ENCODE measurements at regions not wholly inside any gene's neighbourhood (a gene's known extent, or its start where the extent isn't known, plus 50 kb on each side); places are given as distances from the start of the nearest gene placed in this dataset.

GRCh38 chr15:35151782-35152181, 66.7 kb upstream of the NANOGP8 start:
- DNase-seq, result no peak

- DNase-seq, result no peak
Measured at GRCh38 chr15:35151381-35151780, 66.3 kb upstream of the NANOGP8 start.

GRCh38 chr15:35150361-35150760, 65.3 kb upstream of the NANOGP8 start:
- peak; percentile 15 for DNase-seq

GRCh38 chr15:35145336-35145735, 60.2 kb upstream of the NANOGP8 start:
- no peak for DNase-seq

- DNase-seq, result no peak
Measured at GRCh38 chr15:35142578-35142977, 57.5 kb upstream of the NANOGP8 start.

- peak; percentile 25 for DNase-seq
Measured at GRCh38 chr15:35141743-35142471, 56.8 kb upstream of the NANOGP8 start.

DNA sequence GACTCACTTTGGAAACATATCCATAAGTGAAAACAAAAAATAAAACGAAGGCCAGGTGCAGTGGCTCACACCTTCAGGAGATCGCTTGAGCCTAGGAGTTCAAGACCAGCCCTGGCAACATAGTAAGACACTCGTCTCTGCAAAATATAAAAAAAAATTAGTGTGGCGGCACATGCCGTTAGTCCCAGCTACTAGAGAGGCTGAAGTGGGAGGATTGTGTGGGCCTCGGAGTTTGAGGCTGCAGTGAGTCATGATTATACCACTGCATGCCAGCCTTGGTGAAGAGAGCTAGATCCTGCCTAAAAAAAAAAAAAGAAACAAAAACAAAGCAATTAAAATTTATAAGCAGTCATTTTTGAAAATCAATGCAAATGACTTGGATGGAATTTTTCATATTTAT, 54.7 kb upstream of the NANOGP8 start:
- no peak for DNase-seq

DNA sequence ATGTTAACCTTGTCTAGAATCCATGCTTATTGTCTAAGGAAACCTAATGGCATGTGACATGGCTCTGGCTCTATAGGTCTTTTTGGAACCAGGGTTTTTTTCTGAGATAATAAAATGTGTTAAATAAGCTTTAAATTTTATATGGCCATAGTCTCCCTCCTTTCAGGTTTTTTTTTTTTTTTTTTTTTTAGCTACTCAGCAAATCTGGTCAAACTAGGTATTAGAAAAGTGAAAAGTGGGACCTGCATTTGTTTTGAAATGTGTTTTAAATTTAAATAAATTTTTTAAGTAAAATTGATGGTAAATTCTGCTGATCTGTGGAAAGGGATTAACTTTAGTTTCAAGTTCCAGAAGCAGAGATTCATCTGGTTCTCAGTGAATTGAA, 52.1 kb upstream of the NANOGP8 start:
- no peak for DNase-seq

DNA sequence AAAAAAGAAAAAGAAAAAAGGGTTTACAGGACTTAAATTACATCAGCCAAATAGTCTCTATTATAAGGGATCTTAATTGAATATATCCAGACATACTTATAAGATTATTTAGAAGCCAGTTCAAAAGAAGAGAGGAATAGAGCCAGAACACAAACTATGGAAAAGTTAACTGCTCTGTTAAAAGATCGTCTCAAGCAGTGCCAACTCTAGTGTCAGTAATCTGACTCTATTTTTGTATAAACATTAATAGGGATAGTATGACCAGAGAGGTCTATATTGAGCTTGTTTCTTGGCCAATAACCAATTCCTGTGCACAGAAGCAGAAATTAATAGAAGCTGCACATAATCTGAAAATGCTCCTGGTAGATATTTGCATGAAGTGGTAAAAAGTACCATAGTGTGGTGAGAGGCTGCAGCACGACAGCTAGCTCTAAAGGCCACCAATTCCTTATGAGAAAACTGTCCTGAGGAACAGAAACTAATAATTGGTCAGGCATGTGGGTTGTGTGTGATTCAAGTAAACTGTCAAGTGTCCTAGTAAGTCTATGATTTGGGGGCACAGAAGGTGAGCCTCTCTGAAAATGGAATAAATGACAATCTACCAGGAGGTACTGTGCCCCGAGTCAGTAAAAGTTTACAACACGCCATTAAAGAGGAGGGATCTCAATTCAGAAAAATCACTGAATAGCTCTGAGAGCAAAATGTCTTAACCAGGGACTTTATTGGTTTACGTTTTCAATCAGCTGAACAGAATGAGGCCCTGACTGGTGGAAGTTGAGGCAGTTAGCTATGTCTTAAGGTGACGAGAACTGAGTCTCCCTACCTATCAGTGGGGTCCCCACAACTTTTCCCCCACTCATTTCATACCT, 51.5 kb upstream of the NANOGP8 start:
- DNase-seq, result no peak

Data from hindlimb muscle (tissue), 1 donor.